Prostate gland (tissue), 2 donors: ENCODE measurements at regions not wholly inside any gene's neighbourhood (a gene's known extent, or its start where the extent isn't known, plus 50 kb on each side); places are given as distances from the start of the nearest gene placed in this dataset.

Experiments used
- DNase-seq: peaks from one replicate; pipeline ENCODE4 v3.0.0-alpha.2; 2019; ENCODE audit warnings: low spot score
- H3K27ac ChIP-seq, 2 donors: fragments of 200-600 bp; sonication (generic); 2 replicates each; pipeline ENCODE4 v1.5.1; 2017 to 2019
- H3K27me3 ChIP-seq: fragments of 200-600 bp; sonication (generic); replicated peaks from 2 replicates; pipeline ENCODE4 v1.5.1; 2019; ENCODE audit not compliant: insufficient read depth
- H3K36me3 ChIP-seq, 2 donors: fragments of 200-600 bp; sonication (generic); 1 replicate in 1 of 2; 2 replicates in 1 of 2; pipeline versions ENCODE4 v1.5.1 to v1.8.1; 2017 to 2019
- H3K4me1 ChIP-seq: fragments of 200-600 bp; sonication (generic); replicated peaks from 2 replicates; pipeline ENCODE4 v1.5.1; 2019
- H3K4me3 ChIP-seq, 2 donors: fragments of 200-600 bp; sonication (generic); 2 replicates each; pipeline ENCODE4 v1.5.1; 2017 to 2019
- H3K9me3 ChIP-seq: fragments of 200-600 bp; sonication (generic); 2 replicates; pipeline ENCODE4 v1.5.1; 2017
- POLR2A ChIP-seq: fragments of 450-650 bp; IDR thresholded peaks from one replicate; pipeline ENCODE4 v1.6.1; 2016; ENCODE audit warnings: antibody characterized with exemption, mild to moderate bottlenecking
- POLR2AphosphoS5 ChIP-seq: sonication (generic); formaldehyde crosslinking; IDR thresholded peaks from one replicate; pipeline ENCODE4 v1.6.1; 2017; ENCODE audit warnings: antibody characterized with exemption
- WGBS: methylation state at CpG from one replicate; pipeline ENCODE4 v1.1.5; 2018; 5-methylcytosine and 5-hydroxymethylcytosine counted together
- intact Hi-C: fragments of 100-400 bp; cut with DNase I; formaldehyde crosslinking; loops from one replicate; pipeline ENCODE4 v1.14.2; 2022
- TF ChIP-seq, protein P1 (sequence below), 4 experiments: fragments of 200-600 bp in 2 of 4; fragments of 450-650 bp in 2 of 4; sonication (generic) in 2 of 4; IDR thresholded peaks; 1 replicate in 3 of 4; 2 replicates in 1 of 4; pipeline ENCODE4 v1.5.1; 2016 to 2019; ENCODE audit warnings: antibody characterized with exemption in 4 of 4, mild to moderate bottlenecking in 2 of 4, moderate library complexity in 2 of 4

DNA sequence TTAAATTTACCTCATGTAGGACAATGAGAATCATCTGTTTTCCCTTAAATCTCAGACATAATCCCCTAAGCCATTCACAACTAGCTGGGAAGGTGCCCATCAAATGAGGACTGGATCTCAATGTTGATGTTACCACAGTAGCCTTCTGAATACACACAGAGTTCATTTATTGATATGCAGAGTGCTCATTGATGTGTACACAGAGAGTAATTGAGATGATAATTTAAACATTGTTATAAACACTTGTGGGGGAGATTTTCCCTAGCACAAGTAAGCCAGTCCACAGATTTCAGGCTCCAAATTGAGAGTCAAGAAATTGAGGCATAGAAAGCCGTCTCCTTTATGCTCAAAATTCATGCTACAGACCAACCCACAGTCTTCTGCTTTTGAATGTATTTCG lies 273.4 kb upstream of the TRPC5 start:
- intact Hi-C loops: no loop called here
- no peak overlapping the region for H3K4me3 ChIP-seq
- no peaks in the 10 kb centered on the region for H3K27me3 ChIP-seq
- DNase-seq: no peak
- no peaks in the 10 kb centered on the region for H3K9me3 ChIP-seq
- no peaks in the 10 kb centered on the region for H3K4me1 ChIP-seq
- H3K27ac ChIP-seq: no peak overlapping the region
- TF ChIP-seq, protein P1, sequence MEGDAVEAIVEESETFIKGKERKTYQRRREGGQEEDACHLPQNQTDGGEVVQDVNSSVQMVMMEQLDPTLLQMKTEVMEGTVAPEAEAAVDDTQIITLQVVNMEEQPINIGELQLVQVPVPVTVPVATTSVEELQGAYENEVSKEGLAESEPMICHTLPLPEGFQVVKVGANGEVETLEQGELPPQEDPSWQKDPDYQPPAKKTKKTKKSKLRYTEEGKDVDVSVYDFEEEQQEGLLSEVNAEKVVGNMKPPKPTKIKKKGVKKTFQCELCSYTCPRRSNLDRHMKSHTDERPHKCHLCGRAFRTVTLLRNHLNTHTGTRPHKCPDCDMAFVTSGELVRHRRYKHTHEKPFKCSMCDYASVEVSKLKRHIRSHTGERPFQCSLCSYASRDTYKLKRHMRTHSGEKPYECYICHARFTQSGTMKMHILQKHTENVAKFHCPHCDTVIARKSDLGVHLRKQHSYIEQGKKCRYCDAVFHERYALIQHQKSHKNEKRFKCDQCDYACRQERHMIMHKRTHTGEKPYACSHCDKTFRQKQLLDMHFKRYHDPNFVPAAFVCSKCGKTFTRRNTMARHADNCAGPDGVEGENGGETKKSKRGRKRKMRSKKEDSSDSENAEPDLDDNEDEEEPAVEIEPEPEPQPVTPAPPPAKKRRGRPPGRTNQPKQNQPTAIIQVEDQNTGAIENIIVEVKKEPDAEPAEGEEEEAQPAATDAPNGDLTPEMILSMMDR (IDR thresholded peaks at IDR 0.05): no peak
- TF ChIP-seq POLR2A (no peak), POLR2AphosphoS5 (no peak)
- 69% methylated on average over 2 of the region's 2 CpGs for WGBS
- no peaks in the 10 kb centered on the region for H3K36me3 ChIP-seq

DNA sequence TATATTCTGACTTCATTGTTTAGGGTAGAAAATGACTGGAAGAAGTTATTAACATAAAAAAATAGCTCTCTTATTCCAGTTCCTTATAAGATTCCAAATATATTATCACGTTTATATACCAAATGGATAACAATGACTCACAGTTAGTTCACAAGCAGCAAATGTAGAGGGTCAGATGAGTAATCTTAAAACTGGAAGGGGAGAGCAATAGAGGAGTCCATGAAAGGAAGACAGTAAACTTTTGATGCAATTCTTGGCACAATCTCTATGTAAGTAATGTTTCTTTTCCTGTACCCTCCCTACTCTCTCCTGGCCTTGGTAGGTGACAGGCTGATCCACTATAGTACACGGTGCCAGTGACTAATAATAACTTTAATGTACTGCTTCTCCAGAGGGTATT lies 259.0 kb upstream of the TRPC5 start:
- DNase-seq: no peak
- TF ChIP-seq POLR2A: no peak
- TF ChIP-seq, protein P1 (IDR thresholded peaks at IDR 0.05): no peak
- TF ChIP-seq POLR2AphosphoS5: no peak

DNA sequence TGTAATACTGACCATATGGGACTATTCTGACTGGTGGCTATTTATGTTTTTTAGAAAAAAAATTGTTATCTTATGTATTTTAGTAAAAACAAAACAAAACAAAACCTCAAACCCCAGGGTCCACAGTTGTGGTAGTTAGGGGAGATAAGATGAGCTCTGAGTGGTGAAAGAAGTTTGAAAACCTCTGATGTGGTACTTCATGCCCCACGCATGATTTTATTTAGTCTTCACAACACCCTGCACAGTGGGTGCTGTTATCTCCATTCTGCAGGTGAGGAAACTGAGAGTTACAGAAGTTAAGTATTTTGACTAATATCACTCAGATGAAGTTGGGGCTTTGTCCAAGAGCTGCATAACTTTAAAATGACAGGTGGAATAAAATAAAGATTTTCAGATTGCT lies 230.6 kb upstream of the TRPC5 start:
- Histone ChIP-seq H3K4me3 (no peak overlapping the region), H3K4me1 (no peaks in the 10 kb centered on the region), H3K27ac (no peak overlapping the region), H3K9me3 (no peaks in the 10 kb centered on the region), H3K36me3 (no peaks in the 10 kb centered on the region), H3K27me3 (no peaks in the 10 kb centered on the region)
- WGBS: 89% methylated on average over 1 of the region's 1 CpG
- no peak for DNase-seq
- intact Hi-C loops: no loop called here
- no peak for TF ChIP-seq POLR2A
- no peak for TF ChIP-seq POLR2AphosphoS5
- TF ChIP-seq, protein P1 (IDR thresholded peaks at IDR 0.05): no peak

More for the DNA sequence above, 259.0 kb upstream of the TRPC5 start:
- Histone ChIP-seq H3K4me1 (no peaks in the 10 kb centered on the region), H3K27me3 (no peaks in the 10 kb centered on the region), H3K4me3 (no peak overlapping the region), H3K36me3 (no peaks in the 10 kb centered on the region), H3K9me3 (no peaks in the 10 kb centered on the region), H3K27ac (no peak overlapping the region)
- intact Hi-C loops: no loop called here
- WGBS: 27% methylated on average over 2 of the region's 2 CpGs

DNA sequence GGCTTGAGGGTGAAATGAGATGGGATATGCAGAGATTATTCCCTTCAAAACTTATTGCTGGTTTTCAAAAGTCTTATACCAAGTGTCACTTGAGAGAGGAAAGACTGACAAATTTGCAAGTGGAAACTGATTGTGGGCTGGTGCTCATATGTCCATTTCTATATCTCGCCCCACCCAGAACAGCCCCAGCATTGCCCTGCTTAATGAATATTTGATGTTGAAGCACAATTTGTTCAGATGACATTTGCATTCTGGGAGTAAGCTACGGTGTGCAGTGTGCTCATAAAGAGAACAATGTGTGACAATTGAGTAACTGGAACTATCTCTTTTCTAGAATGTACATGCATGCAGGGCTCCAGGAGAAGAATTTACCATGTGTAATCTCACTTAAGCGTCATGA lies 223.5 kb upstream of the TRPC5 start:
- peak; percentile 3 for DNase-seq
- intact Hi-C loops: no loop called here
- H3K27me3 ChIP-seq: no peaks in the 10 kb centered on the region
- no peaks in the 10 kb centered on the region for H3K9me3 ChIP-seq
- WGBS: 47% methylated on average over 3 of the region's 3 CpGs
- no peaks in the 10 kb centered on the region for H3K36me3 ChIP-seq
- no peak overlapping the region for H3K4me3 ChIP-seq
- TF ChIP-seq POLR2AphosphoS5 (peak; percentile 8), POLR2A (no peak)
- H3K4me1 ChIP-seq: no peaks in the 10 kb centered on the region
- no peak overlapping the region for H3K27ac ChIP-seq

DNA sequence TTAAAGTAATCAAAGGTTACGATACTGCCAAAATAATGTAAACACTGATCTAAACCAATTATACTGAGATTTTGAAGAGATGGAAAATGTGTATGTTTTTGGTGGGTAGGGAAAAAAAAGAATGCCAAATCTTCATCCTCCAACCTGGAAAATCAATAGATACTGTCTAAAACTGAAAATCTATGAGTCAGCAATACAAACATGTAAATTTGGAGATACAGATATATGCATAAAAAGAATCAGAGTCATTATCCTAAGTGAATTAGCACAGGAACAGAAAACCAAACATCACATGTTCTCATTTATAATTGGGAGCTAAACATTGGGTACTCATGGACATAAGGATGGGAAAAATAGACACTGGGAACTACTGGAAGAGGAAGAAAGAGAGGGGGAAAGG lies 197.4 kb upstream of the TRPC5 start:
- Histone ChIP-seq H3K36me3 (no peaks in the 10 kb centered on the region), H3K9me3 (no peaks in the 10 kb centered on the region), H3K27me3 (no peaks in the 10 kb centered on the region), H3K4me1 (no peaks in the 10 kb centered on the region), H3K27ac (no peak overlapping the region), H3K4me3 (no peak overlapping the region)
- TF ChIP-seq POLR2AphosphoS5 (no peak), POLR2A (no peak)
- TF ChIP-seq, protein P1 (IDR thresholded peaks at IDR 0.05): no peak
- DNase-seq: no peak
- intact Hi-C loops: no loop called here
- 82% methylated on average over 1 of the region's 1 CpG for WGBS
